Body of pancreas (tissue), 4 donors: ENCODE measurements at regions not wholly inside any gene's neighbourhood (a gene's known extent, or its start where the extent isn't known, plus 50 kb on each side); places are given as distances from the start of the nearest gene placed in this dataset.

Experiments
- ATAC-seq: fragments of 150-250 bp; one replicate; pipeline ENCODE4 v1.9.1; 2016
- DNase-seq, 4 donors: peaks; one replicate each; pipeline ENCODE4 v3.0.0-alpha.2; 2019
- H3K27ac ChIP-seq, 4 donors: fragments of 200-600 bp; sonication (generic); 1 replicate in 3 of 4; 2 replicates in 1 of 4; pipeline versions ENCODE4 v1.5.1 to v1.6.1; 2016 to 2019; ENCODE audit warnings: mild to moderate bottlenecking in 1 of 4, mixed read lengths in 1 of 4, moderate library complexity in 1 of 4
- H3K27me3 ChIP-seq, 2 donors: fragments of 200-600 bp; sonication (generic); one replicate each; pipeline ENCODE4 v1.6.0; 2016; ENCODE audit warnings: mild to moderate bottlenecking in 1 of 2
- H3K36me3 ChIP-seq, 2 donors: fragments of 200-600 bp; sonication (generic); replicated peaks in 1 of 2; 2 replicates each; pipeline ENCODE4 v1.5.1; 2016; ENCODE audit warnings: low read depth in 2 of 2; ENCODE audit not compliant: insufficient read depth in 1 of 2
- H3K4me1 ChIP-seq: fragments of 200-600 bp; sonication (generic); one replicate; pipeline ENCODE4 v1.6.0; 2016
- H3K4me3 ChIP-seq, 2 donors: fragments of 200-600 bp; sonication (generic); 1 replicate in 1 of 2; 2 replicates in 1 of 2; pipeline ENCODE4 v1.5.1; 2016 to 2019
- H3K9me3 ChIP-seq, 3 donors: fragments of 200-600 bp; sonication (generic); 1 replicate in 2 of 3; 2 replicates in 1 of 3; pipeline ENCODE4 v1.5.1; 2016
- POLR2A ChIP-seq, 3 donors: fragments of 450-650 bp; IDR thresholded peaks; one replicate each; pipeline ENCODE4 v1.6.1; 2016; ENCODE audit warnings: antibody characterized with exemption in 3 of 3, mild to moderate bottlenecking in 2 of 3
- WGBS, 2 donors: methylation state at CpG; one replicate each; pipeline ENCODE4 v1.1.5; 2017; 5-methylcytosine and 5-hydroxymethylcytosine counted together
- intact Hi-C: fragments of 100-400 bp; cut with DNase I; formaldehyde crosslinking; loops from one replicate; pipeline ENCODE4 v1.15.1; 2023
- TF ChIP-seq, protein P1 (sequence below), 7 experiments: fragments of 450-650 bp in 4 of 7; fragments of 200-600 bp in 3 of 7; sonication (generic) in 3 of 7; IDR thresholded peaks; one replicate each; pipeline ENCODE4 v1.5.1; 2016 to 2019; ENCODE audit warnings: antibody characterized with exemption in 7 of 7

GRCh38 chr7:115447495-115447894, 525.6 kb downstream of the MDFIC start:
- H3K4me3 ChIP-seq, result no peak overlapping the region
- WGBS, 2 donors, result 59 to 70% methylated on average over 2 of the region's 2 CpGs
- no peaks in the 10 kb centered on the region for H3K27me3 ChIP-seq
- TF ChIP-seq POLR2A (IDR thresholded peaks at IDR 0.05), result no peak
- TF ChIP-seq, protein P1, sequence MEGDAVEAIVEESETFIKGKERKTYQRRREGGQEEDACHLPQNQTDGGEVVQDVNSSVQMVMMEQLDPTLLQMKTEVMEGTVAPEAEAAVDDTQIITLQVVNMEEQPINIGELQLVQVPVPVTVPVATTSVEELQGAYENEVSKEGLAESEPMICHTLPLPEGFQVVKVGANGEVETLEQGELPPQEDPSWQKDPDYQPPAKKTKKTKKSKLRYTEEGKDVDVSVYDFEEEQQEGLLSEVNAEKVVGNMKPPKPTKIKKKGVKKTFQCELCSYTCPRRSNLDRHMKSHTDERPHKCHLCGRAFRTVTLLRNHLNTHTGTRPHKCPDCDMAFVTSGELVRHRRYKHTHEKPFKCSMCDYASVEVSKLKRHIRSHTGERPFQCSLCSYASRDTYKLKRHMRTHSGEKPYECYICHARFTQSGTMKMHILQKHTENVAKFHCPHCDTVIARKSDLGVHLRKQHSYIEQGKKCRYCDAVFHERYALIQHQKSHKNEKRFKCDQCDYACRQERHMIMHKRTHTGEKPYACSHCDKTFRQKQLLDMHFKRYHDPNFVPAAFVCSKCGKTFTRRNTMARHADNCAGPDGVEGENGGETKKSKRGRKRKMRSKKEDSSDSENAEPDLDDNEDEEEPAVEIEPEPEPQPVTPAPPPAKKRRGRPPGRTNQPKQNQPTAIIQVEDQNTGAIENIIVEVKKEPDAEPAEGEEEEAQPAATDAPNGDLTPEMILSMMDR (IDR thresholded peaks at IDR 0.05), result no peak
- no peak overlapping the region for H3K27ac ChIP-seq
- no peaks in the 10 kb centered on the region for H3K36me3 ChIP-seq
- no peaks in the 10 kb centered on the region for H3K4me1 ChIP-seq
- H3K9me3 ChIP-seq, result no peaks in the 10 kb centered on the region
- no peak for DNase-seq
- no peak for ATAC-seq
- intact Hi-C loops, result no loop called here

- no peak for DNase-seq
- TF ChIP-seq, protein P1 (IDR thresholded peaks at IDR 0.05), result no peak
- no peak for TF ChIP-seq POLR2A (IDR thresholded peaks at IDR 0.05)
- intact Hi-C loops, result no loop called here
- H3K27me3 ChIP-seq, result no peaks in the 10 kb centered on the region
- 91 to 100% methylated on average over 1 of the region's 1 CpG for WGBS, 2 donors
- peaks cover 4% of the 10 kb centered on the region for H3K4me1 ChIP-seq
- H3K36me3 ChIP-seq, result no peaks in the 10 kb centered on the region
- no peak for ATAC-seq
- no peaks in the 10 kb centered on the region for H3K9me3 ChIP-seq
- no peak overlapping the region for H3K27ac ChIP-seq
- H3K4me3 ChIP-seq, result no peak overlapping the region
These were observed 519.1 kb downstream of the MDFIC start for GRCh38 chr7:115441033-115441432.

DNA sequence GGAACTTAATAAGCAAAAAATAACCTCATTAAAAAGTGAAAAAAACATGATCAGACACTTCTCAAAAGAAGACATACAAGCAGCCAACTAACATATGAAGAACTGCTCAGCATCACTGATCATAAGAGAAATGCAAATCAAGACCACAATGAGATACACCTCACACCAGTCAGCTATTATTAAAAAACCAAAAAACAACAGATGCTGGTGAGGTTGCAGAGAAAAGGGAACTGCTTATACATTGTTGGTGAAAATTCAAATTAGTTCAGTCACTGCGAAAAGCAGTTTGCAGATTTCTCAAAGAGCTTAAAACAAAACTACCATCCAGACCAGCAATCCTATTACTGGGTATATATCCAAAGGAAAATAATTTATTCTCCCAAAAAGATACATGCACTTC, 513.3 kb downstream of the MDFIC start:
- H3K4me1 ChIP-seq, result peaks cover 4% of the 10 kb centered on the region
- WGBS, 2 donors, result 86 to 91% methylated on average over 1 of the region's 1 CpG
- H3K27me3 ChIP-seq, result no peaks in the 10 kb centered on the region
- intact Hi-C loops, result no loop called here
- H3K9me3 ChIP-seq, result no peaks in the 10 kb centered on the region
- DNase-seq (no peak), ATAC-seq (no peak)
- H3K4me3 ChIP-seq, result no peak overlapping the region
- TF ChIP-seq, protein P1 (IDR thresholded peaks at IDR 0.05), result no peak
- no peak for TF ChIP-seq POLR2A (IDR thresholded peaks at IDR 0.05)
- no peak overlapping the region for H3K27ac ChIP-seq
- no peaks in the 10 kb centered on the region for H3K36me3 ChIP-seq

- no peaks in the 10 kb centered on the region for H3K36me3 ChIP-seq
- no peak overlapping the region for H3K4me3 ChIP-seq
- H3K4me1 ChIP-seq, result no peaks in the 10 kb centered on the region
- TF ChIP-seq POLR2A (IDR thresholded peaks at IDR 0.05), result no peak
- TF ChIP-seq, protein P1 (IDR thresholded peaks at IDR 0.05), result no peak
- ATAC-seq (no peak), DNase-seq (no peak)
- no peaks in the 10 kb centered on the region for H3K9me3 ChIP-seq
- no peaks in the 10 kb centered on the region for H3K27me3 ChIP-seq
- intact Hi-C loops, result no loop called here
- H3K27ac ChIP-seq, result no peak overlapping the region
- WGBS, 2 donors, result 83 to 84% methylated on average over 3 of the region's 3 CpGs
These were observed 508.0 kb downstream of the MDFIC start for GRCh38 chr7:115429918-115430317.

DNA sequence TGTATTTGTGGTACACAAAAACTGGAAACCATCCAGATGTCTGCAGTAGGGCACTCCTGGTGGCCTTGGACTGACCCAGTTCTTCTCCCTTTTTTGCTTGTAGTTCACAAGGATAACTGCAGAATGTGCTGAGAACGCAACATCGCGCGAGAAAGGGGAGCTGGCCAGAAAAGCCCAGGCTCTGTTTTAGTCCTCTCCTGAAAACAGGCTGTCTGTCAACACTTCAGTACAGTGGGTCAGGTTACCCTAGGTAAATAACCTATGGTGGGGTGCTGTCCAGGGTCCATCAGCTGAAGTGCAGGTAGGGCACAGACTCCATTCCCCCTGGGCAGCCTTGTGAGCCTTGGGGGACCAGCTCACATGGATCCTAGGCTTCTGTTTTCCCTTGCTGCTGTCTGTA, 495.8 kb downstream of the MDFIC start:
- TF ChIP-seq POLR2A (IDR thresholded peaks at IDR 0.05), result no peak
- TF ChIP-seq, protein P1 (IDR thresholded peaks at IDR 0.05), result no peak
- 67 to 69% methylated on average over 4 of the region's 4 CpGs for WGBS, 2 donors
- no peaks in the 10 kb centered on the region for H3K36me3 ChIP-seq

More for the DNA sequence above, 495.8 kb downstream of the MDFIC start:
- H3K9me3 ChIP-seq, result no peaks in the 10 kb centered on the region
- ATAC-seq (no peak), DNase-seq (no peak)
- H3K27ac ChIP-seq, result no peak overlapping the region
- H3K4me1 ChIP-seq, result no peaks in the 10 kb centered on the region
- intact Hi-C loops, result no loop called here
- no peaks in the 10 kb centered on the region for H3K27me3 ChIP-seq
- no peak overlapping the region for H3K4me3 ChIP-seq
